ENCODE measurements at regions not wholly inside any gene's neighbourhood (a gene's known extent, or its start where the extent isn't known, plus 50 kb on each side); places are given as distances from the start of the nearest gene placed in this dataset.
"Not testable (repeated sequence)": the region's sequence is repeated elsewhere in the genome, so short reads cannot be mapped to it uniquely, and the experiment has no call there.

DNA sequence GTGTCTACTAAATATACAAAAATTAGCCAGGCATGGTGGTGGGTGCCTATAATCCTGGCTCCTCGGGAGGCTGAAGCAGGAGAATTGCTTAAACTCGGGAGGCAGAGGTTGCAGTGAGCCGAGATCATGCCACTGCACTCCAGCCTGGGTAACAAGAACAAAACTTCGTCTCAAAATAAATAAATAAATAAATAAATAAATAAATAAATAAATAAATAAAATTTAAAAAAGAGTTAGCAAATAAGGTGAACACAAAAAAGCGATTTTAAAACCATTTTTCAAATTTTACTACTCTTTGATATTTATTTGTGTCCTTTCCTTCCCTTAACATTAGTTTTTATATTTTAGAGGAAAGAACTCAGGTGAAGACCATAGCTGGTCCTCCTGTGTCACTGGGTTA lies 453.3 kb downstream of the ZNF536 start:
- DNase-seq (ENCODE audit: low read depth, low spot score): not testable (repeated sequence)

DNA sequence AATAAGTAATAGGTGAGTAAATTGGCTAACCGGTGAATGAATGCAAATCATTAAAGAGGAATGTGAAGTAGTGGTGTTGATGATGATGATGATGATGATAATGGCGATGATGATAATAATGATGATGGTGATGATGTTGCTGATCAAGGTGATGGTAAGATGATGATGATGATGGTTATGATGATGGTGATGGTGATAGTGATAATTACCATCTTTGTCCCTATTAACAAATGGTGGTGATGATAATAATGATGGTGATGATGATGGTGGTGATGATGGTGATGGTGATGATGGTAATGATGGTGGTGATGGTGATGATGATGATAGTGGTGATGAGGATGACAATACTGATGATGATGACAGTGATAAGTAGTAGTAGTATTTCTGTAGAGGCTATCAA lies 452.6 kb downstream of the ZNF536 start:
- no peak for DNase-seq (ENCODE audit: low read depth, low spot score)

DNA sequence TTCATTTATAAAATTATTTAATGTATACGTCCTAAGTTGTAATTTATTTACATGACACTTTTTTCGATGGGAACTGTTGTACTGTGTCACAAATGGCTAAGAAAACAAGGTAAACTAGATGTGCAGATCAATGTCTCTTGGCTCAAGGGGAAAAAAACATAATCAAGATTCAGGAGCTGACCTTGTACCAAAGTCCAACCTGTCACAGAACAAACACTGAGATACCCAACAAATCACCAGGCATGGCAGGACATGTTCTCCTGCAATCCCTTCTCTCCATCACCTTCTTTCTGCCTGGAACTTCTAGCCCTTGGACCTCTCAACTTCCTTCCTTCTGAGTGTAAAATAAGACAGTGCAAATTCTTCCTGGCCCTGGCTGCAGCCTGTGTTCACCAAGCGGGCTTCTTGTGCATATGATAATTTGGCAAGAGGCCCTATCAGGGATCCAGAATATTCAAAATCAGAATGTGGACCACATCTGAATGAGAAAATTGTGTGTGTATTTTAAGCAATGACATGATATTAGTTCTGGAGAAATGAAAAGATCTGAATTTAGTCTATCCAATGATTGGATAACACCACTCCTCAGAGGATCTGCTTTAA lies 445.9 kb downstream of the ZNF536 start:
- no peak for DNase-seq (ENCODE audit: low read depth, low spot score)

GRCh38 chr19:30817197-30817596 lies 445.0 kb downstream of the ZNF536 start:
- no peak for DNase-seq (ENCODE audit: low read depth, low spot score)

- no peak for DNase-seq (ENCODE audit: low read depth, low spot score)
These were observed 443.9 kb downstream of the ZNF536 start for GRCh38 chr19:30815889-30816580.

- no peak for DNase-seq (ENCODE audit: low read depth, low spot score)
These were observed 440.0 kb downstream of the ZNF536 start for GRCh38 chr19:30812099-30812678.

DNA sequence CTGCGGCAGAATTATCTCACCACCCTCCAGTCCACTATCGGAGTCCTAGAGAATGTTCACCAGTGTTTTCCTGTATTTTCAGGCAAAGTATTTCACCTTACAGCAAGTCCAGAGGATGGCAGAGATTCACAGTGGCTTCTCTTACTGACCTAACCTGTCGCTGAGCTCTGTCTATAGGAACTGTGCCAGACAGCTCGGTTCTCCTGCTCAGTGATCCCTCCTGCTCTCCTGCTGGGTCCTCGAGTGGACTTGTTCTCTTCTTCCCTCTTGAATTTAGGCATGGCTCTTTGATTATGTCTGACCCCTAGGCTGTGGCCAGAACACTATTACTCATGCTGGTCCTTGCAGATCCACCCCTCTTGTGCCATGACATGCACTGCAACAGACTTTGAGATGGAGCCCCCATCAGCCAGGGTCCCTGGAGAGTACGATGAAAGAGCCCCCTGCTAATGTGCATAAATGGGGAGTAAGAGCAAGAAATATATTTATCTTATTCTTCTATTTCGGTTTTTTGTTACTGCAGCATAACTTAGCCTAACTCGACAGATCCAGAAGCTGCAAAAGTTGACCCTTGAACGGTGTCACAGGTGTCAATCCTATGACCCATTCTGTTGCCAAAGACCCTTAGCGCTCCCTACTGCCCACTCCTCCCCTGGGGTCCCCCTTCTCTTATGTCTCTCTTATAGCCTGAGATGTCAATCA lies 439.4 kb downstream of the ZNF536 start:
- no peak for DNase-seq (ENCODE audit: low read depth, low spot score)

DNA sequence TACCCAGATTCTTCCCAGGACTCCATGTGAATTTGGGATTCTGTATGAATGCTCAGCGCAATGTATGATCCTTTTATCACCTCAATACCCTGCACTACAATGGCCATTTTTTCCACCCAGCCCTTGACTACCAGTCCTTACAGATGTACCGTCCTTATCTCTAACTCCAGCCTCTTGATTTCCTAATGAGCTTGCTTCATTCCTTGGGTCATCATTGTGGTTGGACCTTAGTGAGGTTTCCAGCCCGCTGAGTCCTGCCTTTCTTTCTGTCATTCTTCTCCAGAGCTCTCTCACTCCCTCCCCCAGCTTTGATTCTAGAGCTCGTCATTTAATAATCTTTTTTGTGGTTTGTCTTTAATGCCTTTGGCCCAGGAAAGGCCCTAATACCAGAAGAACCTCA lies 438.5 kb downstream of the ZNF536 start:
- no peak for DNase-seq (ENCODE audit: low read depth, low spot score)

- DNase-seq (ENCODE audit: low read depth, low spot score): no peak
These were observed 435.1 kb downstream of the ZNF536 start for GRCh38 chr19:30807278-30807677.

GRCh38 chr19:30806311-30806710 lies 434.1 kb downstream of the ZNF536 start:
- DNase-seq (ENCODE audit: low read depth, low spot score): no peak

- DNase-seq (ENCODE audit: low read depth, low spot score): no peak
These were observed 432.6 kb downstream of the ZNF536 start for GRCh38 chr19:30804751-30805150.

DNA sequence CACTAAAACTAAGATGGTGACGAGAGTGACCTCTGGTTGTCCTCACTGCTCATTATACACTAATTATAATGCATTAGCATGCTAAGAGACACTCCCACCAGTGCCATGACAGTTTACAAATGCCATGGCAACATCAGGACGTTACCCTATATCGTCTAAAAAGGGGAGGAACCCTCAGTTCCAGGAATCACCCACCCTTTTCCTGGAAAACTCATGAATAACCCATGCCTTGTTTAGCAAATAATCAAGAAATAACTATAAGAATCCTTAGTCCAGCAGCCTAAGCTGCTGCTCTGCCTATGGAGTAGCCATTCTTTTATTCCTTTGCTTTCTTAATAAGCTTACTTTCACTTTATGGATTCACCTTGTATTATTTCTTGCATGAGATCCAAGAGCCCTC lies 432.1 kb downstream of the ZNF536 start:
- not testable (repeated sequence) for DNase-seq (ENCODE audit: low read depth, low spot score)

- DNase-seq (ENCODE audit: low read depth, low spot score): no peak
These were observed 430.3 kb downstream of the ZNF536 start for GRCh38 chr19:30802424-30803013.

DNA sequence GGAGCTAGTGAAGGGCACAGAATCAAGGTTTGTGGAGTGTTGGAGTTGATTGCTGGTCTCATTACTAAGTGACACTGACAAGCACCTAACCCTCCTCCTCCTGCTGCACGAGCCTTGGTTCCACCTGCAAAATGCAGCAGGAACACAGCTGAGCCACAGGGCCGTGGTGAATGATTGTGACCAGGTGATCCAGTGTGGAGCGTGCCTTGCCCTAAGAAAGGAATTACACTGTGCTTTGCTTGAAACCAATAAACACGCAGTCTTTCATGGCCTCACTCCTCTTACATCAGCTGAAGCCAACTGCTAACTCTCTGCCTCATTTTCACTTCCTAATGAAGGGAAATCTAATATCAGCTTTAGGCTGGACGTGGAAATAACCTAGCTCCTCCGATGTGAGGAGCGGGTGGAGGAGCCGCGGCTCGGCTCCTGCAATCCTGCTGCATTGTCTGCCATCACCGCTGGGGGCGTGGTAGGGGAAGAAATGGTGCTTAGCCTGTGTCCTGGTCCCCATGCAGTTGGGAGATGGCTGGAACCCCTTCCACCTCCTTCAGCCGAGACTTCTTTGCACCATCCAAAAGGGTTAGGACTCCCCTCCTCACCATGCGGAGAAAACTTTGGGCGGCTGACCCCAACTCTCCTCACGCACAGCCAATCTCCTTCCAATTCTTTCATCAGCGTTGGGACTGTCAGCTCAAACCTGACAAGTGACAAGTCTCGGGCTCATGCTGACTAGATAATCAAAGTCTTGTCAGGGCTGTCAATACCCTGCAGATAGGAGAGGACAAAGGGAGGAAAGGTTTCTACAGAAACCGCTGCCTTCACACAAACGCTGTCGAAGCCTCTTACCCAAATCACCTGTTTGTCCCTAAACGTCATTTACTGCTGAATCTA lies 427.9 kb downstream of the ZNF536 start:
- DNase-seq (ENCODE audit: low read depth, low spot score): no peak

DNA sequence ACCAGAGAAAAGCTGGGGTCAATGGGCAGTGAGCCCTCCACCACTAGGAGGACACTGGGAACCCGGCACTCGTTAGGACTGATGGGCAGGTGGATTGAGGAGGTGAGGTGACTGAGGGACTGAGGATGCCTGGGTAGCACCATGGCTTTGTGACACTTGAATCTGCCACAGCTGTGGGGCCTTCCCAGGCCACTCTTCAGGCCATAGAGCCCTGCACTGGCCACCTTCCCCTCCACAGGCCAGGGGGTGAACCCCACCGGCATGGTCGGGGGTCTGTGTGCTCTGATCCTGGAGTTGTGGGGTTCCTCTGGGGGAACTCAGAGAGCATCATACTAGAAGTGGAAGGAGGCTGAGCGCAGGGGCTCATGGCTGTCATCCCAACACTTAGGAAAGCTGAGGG lies 423.5 kb downstream of the ZNF536 start:
- no peak for DNase-seq (ENCODE audit: low read depth, low spot score)

DNA sequence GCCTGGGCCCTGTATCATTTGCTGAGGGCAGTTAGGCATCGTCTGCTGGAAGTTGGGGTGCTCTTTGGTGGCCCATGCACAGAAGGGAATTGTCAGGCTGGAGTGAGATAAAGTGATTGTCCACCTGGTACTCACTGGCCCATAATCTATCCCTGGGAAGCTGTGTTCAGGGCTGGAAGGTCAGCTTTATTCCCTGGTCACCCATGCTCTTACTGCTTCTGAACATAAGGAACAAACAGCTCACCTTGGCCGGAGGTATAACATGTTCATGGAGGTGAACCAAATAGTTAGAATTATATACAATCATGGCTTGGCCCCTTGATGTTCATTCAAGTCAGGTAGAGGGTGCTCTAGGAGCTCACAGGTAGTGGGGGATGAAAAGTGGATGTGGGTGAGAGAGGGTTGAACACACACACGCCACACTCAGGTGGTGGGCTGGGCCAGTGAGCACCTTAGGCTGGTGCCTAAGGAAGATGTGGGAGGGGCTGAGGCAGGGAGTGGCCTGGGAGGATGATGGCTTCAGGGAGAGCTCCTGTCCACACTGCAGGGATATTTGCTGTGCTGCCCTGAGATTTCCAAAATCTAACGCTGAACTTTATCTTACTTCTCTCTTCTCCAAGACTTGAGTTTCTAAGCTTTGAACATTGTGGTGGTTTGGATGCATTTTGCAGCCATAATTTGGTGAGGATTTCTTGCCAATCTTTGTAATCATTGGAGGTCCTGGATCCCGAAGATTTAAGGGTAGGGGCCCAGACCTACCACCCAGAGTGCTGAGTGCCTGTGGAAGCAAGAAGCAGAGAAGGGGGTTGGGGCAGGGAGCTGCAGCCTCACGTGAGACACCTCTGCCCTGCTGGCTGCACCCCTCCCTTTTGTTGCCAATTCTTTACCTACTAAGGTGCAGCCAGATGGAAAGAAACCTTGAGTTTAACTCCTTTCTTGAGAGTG lies 420.6 kb downstream of the ZNF536 start:
- no peak for DNase-seq (ENCODE audit: low read depth, low spot score)

DNA sequence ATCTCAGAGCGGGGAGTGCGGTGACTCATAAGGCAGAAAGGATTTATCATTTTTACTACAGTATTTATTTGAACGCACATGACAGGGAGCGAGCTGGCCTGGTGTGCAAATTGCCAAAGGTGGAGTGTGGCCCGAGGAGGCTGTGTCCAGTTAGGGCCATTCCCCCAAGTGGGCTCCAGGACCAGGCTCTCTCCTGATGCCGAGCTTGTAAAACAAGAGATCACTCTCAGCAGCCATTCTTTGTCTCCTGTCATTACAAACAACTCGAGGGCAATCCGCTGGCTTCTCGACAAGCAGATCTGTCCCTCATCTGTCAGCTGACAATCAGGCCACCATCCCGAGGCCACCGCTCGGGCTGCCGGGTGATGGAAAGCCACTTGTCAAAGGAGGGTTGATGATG lies 418.9 kb downstream of the ZNF536 start:
- DNase-seq (ENCODE audit: low read depth, low spot score): no peak

DNA sequence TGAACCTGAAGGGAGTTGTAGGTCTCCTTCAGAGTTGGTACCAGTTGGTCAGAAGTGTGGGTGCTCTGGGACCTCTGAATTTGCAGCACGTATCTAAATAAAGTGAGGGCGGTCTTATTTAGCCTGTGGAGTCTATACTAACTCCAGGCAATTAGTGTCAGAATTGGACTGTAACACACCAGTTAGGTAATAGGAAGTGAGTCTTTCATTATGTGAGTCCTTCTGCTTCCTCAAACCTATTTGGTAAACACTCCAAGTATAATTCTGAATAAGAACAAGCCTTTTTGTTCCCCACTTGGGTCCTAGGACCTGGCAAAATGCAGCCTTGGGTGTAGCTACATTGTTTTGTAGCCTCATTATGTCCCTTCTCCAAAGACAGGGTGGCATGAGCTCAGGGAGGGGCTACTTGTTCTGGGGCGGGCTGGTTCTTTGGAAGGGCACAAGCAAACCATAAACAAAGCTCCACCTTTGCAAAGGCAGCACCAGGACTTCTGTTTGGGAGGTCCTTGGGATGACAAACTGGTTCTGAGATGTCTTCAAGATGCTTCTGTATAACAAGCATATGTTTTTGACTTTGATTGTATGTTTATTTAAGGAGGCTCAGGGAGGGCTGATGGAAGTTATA lies 418.0 kb downstream of the ZNF536 start:
- no peak for DNase-seq (ENCODE audit: low read depth, low spot score)

- DNase-seq (ENCODE audit: low read depth, low spot score): no peak
These were observed 416.1 kb downstream of the ZNF536 start for GRCh38 chr19:30788105-30788765.

Data from activated naive CD8-positive, alpha-beta T cell treated with anti-CD3 and anti-CD28 coated beads, Interleukin-2, amount 50 U/mL, for 16 hours (primary cell).